ENCODE measurements at regions not wholly inside any gene's neighbourhood (a gene's known extent, or its start where the extent isn't known, plus 50 kb on each side); places are given as distances from the start of the nearest gene placed in this dataset.

- TF ChIP-seq, protein P1, sequence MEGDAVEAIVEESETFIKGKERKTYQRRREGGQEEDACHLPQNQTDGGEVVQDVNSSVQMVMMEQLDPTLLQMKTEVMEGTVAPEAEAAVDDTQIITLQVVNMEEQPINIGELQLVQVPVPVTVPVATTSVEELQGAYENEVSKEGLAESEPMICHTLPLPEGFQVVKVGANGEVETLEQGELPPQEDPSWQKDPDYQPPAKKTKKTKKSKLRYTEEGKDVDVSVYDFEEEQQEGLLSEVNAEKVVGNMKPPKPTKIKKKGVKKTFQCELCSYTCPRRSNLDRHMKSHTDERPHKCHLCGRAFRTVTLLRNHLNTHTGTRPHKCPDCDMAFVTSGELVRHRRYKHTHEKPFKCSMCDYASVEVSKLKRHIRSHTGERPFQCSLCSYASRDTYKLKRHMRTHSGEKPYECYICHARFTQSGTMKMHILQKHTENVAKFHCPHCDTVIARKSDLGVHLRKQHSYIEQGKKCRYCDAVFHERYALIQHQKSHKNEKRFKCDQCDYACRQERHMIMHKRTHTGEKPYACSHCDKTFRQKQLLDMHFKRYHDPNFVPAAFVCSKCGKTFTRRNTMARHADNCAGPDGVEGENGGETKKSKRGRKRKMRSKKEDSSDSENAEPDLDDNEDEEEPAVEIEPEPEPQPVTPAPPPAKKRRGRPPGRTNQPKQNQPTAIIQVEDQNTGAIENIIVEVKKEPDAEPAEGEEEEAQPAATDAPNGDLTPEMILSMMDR (conservative IDR thresholded peaks at IDR 0.05 in 1 of 2, IDR thresholded peaks at IDR 0.05 in 1 of 2; ENCODE audit: low read depth in 1 of 2, low read length in 2 of 2): no peak
- no peak for TF ChIP-seq EZH2 (IDR thresholded peaks at IDR 0.05; ENCODE audit: low read length, missing control alignments)
Measured at GRCh38 chr1:192104128-192104527, 54.1 kb upstream of the RGS18 start.

Data from fibroblast of lung (primary cell).